CD14-positive monocyte (primary cell): ENCODE measurements at regions not wholly inside any gene's neighbourhood (a gene's known extent, or its start where the extent isn't known, plus 50 kb on each side); places are given as distances from the start of the nearest gene placed in this dataset.

ENCODE experiments used
- DNase-seq, 3 donors: peaks; one replicate each; pipeline ENCODE4 v3.0.0-alpha.2; 2011 to 2022
- H2AFZ ChIP-seq: 2 replicates; pipeline ENCODE4 v1.6.0; 2012; ENCODE audit warnings: mild to moderate bottlenecking, low read depth, low read length, inconsistent platforms; ENCODE audit not compliant: insufficient read depth, poor library complexity, severe bottlenecking
- H3K27ac ChIP-seq, 2 donors: 1 replicate in 1 of 2; 2 replicates in 1 of 2; pipeline ENCODE4 v1.5.1; 2012 to 2013; ENCODE audit warnings: low read length in 2 of 2, control low read depth in 1 of 2, inconsistent platforms in 1 of 2, low read depth in 1 of 2, mild to moderate bottlenecking in 1 of 2
- H3K27me3 ChIP-seq, 2 donors: one replicate each; pipeline versions ENCODE4 v1.6.0 to v1.6.1; 2011 to 2013; ENCODE audit warnings: low read length in 2 of 2; ENCODE audit not compliant: control insufficient read depth in 2 of 2, insufficient read depth in 2 of 2
- H3K36me3 ChIP-seq, 2 donors: replicated peaks in 1 of 2; 1 replicate in 1 of 2; 2 replicates in 1 of 2; pipeline versions ENCODE4 v1.5.1 to v1.6.1; 2012 to 2013; ENCODE audit warnings: low read length in 2 of 2, control low read depth in 1 of 2, inconsistent platforms in 1 of 2, mild to moderate bottlenecking in 1 of 2; ENCODE audit not compliant: insufficient read depth in 2 of 2, control insufficient read depth in 1 of 2
- H3K4me1 ChIP-seq, 2 donors: 1 replicate in 1 of 2; 2 replicates in 1 of 2; pipeline versions ENCODE4 v1.5.1 to v1.6.1; 2012 to 2013; ENCODE audit warnings: low read length in 2 of 2, control low read depth in 1 of 2, inconsistent platforms in 1 of 2, mild to moderate bottlenecking in 1 of 2, moderate library complexity in 1 of 2; ENCODE audit not compliant: insufficient read depth in 2 of 2, control insufficient read depth in 1 of 2
- H3K4me2 ChIP-seq: replicated peaks from 2 replicates; pipeline ENCODE3; 2012; ENCODE audit warnings: low read length, moderate library complexity, mild to moderate bottlenecking; ENCODE audit not compliant: poor library complexity, severe bottlenecking; ENCODE audit errors: extremely low read depth
- H3K4me3 ChIP-seq, 3 experiments: fragments of 200-600 bp in 1 of 3; sonication (generic) in 1 of 3; replicated peaks in 1 of 3; 1 replicate in 2 of 3; 2 replicates in 1 of 3; pipeline ENCODE4 v1.5.1; 2011 to 2013; ENCODE audit warnings: low read length in 3 of 3, mild to moderate bottlenecking in 3 of 3, control low read depth in 2 of 3, low read depth in 2 of 3, inconsistent platforms in 1 of 3, moderate library complexity in 1 of 3
- H3K79me2 ChIP-seq: 2 replicates; pipeline ENCODE4 v1.6.0; 2012; ENCODE audit warnings: mild to moderate bottlenecking, control low read depth, inconsistent platforms, low read length, moderate library complexity; ENCODE audit not compliant: insufficient read depth
- H3K9ac ChIP-seq: 2 replicates; pipeline ENCODE4 v1.6.0; 2017; ENCODE audit warnings: low read length, mild to moderate bottlenecking; ENCODE audit not compliant: insufficient read depth, poor library complexity, severe bottlenecking
- H3K9me3 ChIP-seq, 2 donors: replicated peaks in 1 of 2; 1 replicate in 1 of 2; 2 replicates in 1 of 2; pipeline versions ENCODE4 v1.5.1 to v1.6.1; 2012 to 2013; ENCODE audit warnings: low read length in 2 of 2, control low read depth in 1 of 2; ENCODE audit not compliant: control insufficient read depth in 1 of 2, insufficient read depth in 1 of 2
- H4K20me1 ChIP-seq: 2 replicates; pipeline ENCODE4 v1.6.0; 2012; ENCODE audit warnings: mild to moderate bottlenecking, low read length, control low read depth, moderate library complexity; ENCODE audit not compliant: insufficient read depth
- H3K27ac Mint-ChIP-seq, 7 donors: one replicate each; pipeline ENCODE4 v1.8.0; 2020; ENCODE audit warnings: mild to moderate bottlenecking in 7 of 7, mixed read lengths in 7 of 7, moderate library complexity in 6 of 7, inconsistent platforms in 2 of 7
- H3K27me3 Mint-ChIP-seq, 3 donors: one replicate each; pipeline ENCODE4 v1.8.0; 2021 to 2022; ENCODE audit warnings: low read depth in 3 of 3, mild to moderate bottlenecking in 3 of 3, mixed read lengths in 3 of 3, moderate library complexity in 3 of 3, inconsistent platforms in 1 of 3
- H3K36me3 Mint-ChIP-seq, 2 donors: one replicate each; pipeline ENCODE4 v1.8.0; 2020; ENCODE audit warnings: mixed read lengths in 2 of 2, inconsistent platforms in 1 of 2, mild to moderate bottlenecking in 1 of 2
- H3K4me1 Mint-ChIP-seq: one replicate; pipeline ENCODE4 v1.8.0; 2020; ENCODE audit warnings: mild to moderate bottlenecking, mixed read lengths
- H3K4me3 Mint-ChIP-seq, 2 donors: one replicate each; pipeline ENCODE4 v1.8.0; 2020; ENCODE audit warnings: mild to moderate bottlenecking in 2 of 2, mixed read lengths in 2 of 2, moderate library complexity in 1 of 2
- H3K9me3 Mint-ChIP-seq, 7 donors: one replicate each; pipeline ENCODE4 v1.8.0; 2020 to 2022; ENCODE audit warnings: mixed read lengths in 7 of 7, mild to moderate bottlenecking in 6 of 7, moderate library complexity in 6 of 7, inconsistent platforms in 2 of 7
- CTCF ChIP-seq: fragments of 200-600 bp; IDR thresholded peaks from one replicate; pipeline ENCODE4 v1.8.0; 2022; ENCODE audit warnings: antibody characterized with exemption, mild to moderate bottlenecking
- WGBS: methylation state at CpG from one replicate; pipeline ENCODE4 v1.1.5; 2013; ENCODE audit warnings: missing lambda C conversion rate; ENCODE audit not compliant: insufficient coverage; 5-methylcytosine and 5-hydroxymethylcytosine counted together
- intact Hi-C, 2 donors: fragments of 100-400 bp; cut with micrococcal nuclease; formaldehyde crosslinking; loops; one replicate each; pipeline versions ENCODE4 v1.15.0 to v1.15.1; 2023

- H4K20me1 ChIP-seq: no peaks in the 10 kb centered on the region
- no peaks in the 10 kb centered on the region for H3K36me3 ChIP-seq
- Mint-ChIP-seq H3K27ac (no peak overlapping the region), H3K4me3 (no peak overlapping the region), H3K4me1 (no peaks in the 10 kb centered on the region), H3K9me3 (peaks cover 0 to 9% (median 5%) of the 10 kb centered on the region in 7 donors), H3K27me3 (peaks cover 0 to 2% (median 2%) of the 10 kb centered on the region in 3 donors), H3K36me3 (no peaks in the 10 kb centered on the region)
- H3K9ac ChIP-seq: no peak overlapping the region
- no peaks in the 10 kb centered on the region for H3K79me2 ChIP-seq
- TF ChIP-seq CTCF: no peak
- no peak overlapping the region for H3K4me2 ChIP-seq
- no peak for DNase-seq
- peaks cover 0 to 7% of the 10 kb centered on the region in 2 donors for H3K9me3 ChIP-seq
- no peak overlapping the region for H3K27ac ChIP-seq
- WGBS: no CpG with 5 or more reads among the region's 1 CpG
- intact Hi-C loops: no loop called here
- H3K4me1 ChIP-seq: no peaks in the 10 kb centered on the region
- H3K4me3 ChIP-seq: no peak overlapping the region
- H2AFZ ChIP-seq: no peak overlapping the region
- no peaks in the 10 kb centered on the region for H3K27me3 ChIP-seq
Observed at GRCh38 chr1:99137554-99138206, 126.6 kb upstream of the PLPPR4 start.

- Histone ChIP-seq H3K4me3 (no peak overlapping the region), H3K9ac (no peak overlapping the region), H4K20me1 (no peaks in the 10 kb centered on the region), H3K9me3 (peaks cover 0 to 7% of the 10 kb centered on the region in 2 donors), H3K79me2 (no peaks in the 10 kb centered on the region), H2AFZ (no peak overlapping the region), H3K4me1 (no peaks in the 10 kb centered on the region), H3K27ac (no peak overlapping the region), H3K4me2 (no peak overlapping the region), H3K36me3 (no peaks in the 10 kb centered on the region), H3K27me3 (no peaks in the 10 kb centered on the region)
- DNase-seq: no peak
- H3K27me3 Mint-ChIP-seq: peaks cover 0 to 2% (median 0%) of the 10 kb centered on the region in 3 donors
- H3K4me3 Mint-ChIP-seq: no peak overlapping the region
- no peak overlapping the region for H3K27ac Mint-ChIP-seq
- no CpG with 5 or more reads among the region's 11 CpGs for WGBS
- intact Hi-C loops: no loop called here
- TF ChIP-seq CTCF: no peak
- no peaks in the 10 kb centered on the region for H3K4me1 Mint-ChIP-seq
- no peaks in the 10 kb centered on the region for H3K36me3 Mint-ChIP-seq
- H3K9me3 Mint-ChIP-seq: peaks cover 0 to 9% (median 5%) of the 10 kb centered on the region in 7 donors
Observed at GRCh38 chr1:99139876-99140275, 124.4 kb upstream of the PLPPR4 start.
